ENCODE measurements at regions not wholly inside any gene's neighbourhood (a gene's known extent, or its start where the extent isn't known, plus 50 kb on each side); places are given as distances from the start of the nearest gene placed in this dataset.
"Not testable (repeated sequence)": the region's sequence is repeated elsewhere in the genome, so short reads cannot be mapped to it uniquely, and the experiment has no call there.

- Histone ChIP-seq H3K4me1 (no peaks in the 10 kb centered on the region), H3K27ac (no peak overlapping the region), H3K36me3 (no peaks in the 10 kb centered on the region), H3K9me3 (no peaks in the 10 kb centered on the region), H3K4me3 (no peak overlapping the region), H3K27me3 (no peaks in the 10 kb centered on the region)
- DNase-seq, result no peak
- TF ChIP-seq POLR2A (IDR thresholded peaks at IDR 0.05), result no peak
- TF ChIP-seq, protein P1, sequence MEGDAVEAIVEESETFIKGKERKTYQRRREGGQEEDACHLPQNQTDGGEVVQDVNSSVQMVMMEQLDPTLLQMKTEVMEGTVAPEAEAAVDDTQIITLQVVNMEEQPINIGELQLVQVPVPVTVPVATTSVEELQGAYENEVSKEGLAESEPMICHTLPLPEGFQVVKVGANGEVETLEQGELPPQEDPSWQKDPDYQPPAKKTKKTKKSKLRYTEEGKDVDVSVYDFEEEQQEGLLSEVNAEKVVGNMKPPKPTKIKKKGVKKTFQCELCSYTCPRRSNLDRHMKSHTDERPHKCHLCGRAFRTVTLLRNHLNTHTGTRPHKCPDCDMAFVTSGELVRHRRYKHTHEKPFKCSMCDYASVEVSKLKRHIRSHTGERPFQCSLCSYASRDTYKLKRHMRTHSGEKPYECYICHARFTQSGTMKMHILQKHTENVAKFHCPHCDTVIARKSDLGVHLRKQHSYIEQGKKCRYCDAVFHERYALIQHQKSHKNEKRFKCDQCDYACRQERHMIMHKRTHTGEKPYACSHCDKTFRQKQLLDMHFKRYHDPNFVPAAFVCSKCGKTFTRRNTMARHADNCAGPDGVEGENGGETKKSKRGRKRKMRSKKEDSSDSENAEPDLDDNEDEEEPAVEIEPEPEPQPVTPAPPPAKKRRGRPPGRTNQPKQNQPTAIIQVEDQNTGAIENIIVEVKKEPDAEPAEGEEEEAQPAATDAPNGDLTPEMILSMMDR (IDR thresholded peaks at IDR 0.05), result no peak
Observed at GRCh38 chr13:109938255-109938936, 152.0 kb upstream of the IRS2 start.

GRCh38 chr13:109934520-109934919 lies 148.1 kb upstream of the IRS2 start:
- not testable (repeated sequence) for H3K27ac ChIP-seq, DNase-seq, H3K4me3 ChIP-seq, H3K27me3 ChIP-seq, H3K4me1 ChIP-seq, H3K9me3 ChIP-seq, H3K36me3 ChIP-seq

DNA sequence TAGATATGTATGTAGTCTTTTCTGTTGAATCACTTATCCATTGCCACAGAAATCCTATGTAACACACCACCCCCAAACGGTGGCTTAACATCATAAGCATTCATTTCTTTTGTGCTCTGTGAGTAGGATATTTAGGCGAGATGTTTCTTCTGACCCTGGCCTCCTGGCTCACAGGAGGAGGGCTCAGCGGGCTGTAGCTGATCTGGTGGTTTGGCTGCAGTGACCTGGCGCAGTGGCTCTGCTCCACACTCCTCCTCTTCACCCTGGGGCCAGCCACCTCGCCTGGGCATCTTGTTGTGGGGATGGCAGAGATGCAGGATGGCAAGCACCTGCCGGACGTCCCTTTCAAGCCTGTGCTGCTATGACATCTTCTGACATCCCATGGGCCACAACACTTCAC lies 147.1 kb upstream of the IRS2 start:
- no peak for DNase-seq
- TF ChIP-seq POLR2A (IDR thresholded peaks at IDR 0.05), result no peak
- TF ChIP-seq, protein P1 (IDR thresholded peaks at IDR 0.05), result no peak
- Histone ChIP-seq H3K27me3 (no peaks in the 10 kb centered on the region), H3K9me3 (no peaks in the 10 kb centered on the region), H3K4me1 (no peaks in the 10 kb centered on the region), H3K4me3 (no peak overlapping the region), H3K27ac (no peak overlapping the region), H3K36me3 (no peaks in the 10 kb centered on the region)

- no peaks in the 10 kb centered on the region for H3K36me3 ChIP-seq
- H3K4me3 ChIP-seq, result no peak overlapping the region
- no peaks in the 10 kb centered on the region for H3K4me1 ChIP-seq
- TF ChIP-seq, protein P1 (IDR thresholded peaks at IDR 0.05), result no peak
- no peak for TF ChIP-seq POLR2A (IDR thresholded peaks at IDR 0.05)
- H3K27ac ChIP-seq, result no peak overlapping the region
- no peak for DNase-seq
- no peaks in the 10 kb centered on the region for H3K27me3 ChIP-seq
- no peaks in the 10 kb centered on the region for H3K9me3 ChIP-seq
Observed at GRCh38 chr13:109924376-109924775, 138.0 kb upstream of the IRS2 start.

GRCh38 chr13:109922518-109922917 lies 136.1 kb upstream of the IRS2 start:
- Histone ChIP-seq H3K9me3 (no peaks in the 10 kb centered on the region), H3K27ac (no peak overlapping the region), H3K36me3 (no peaks in the 10 kb centered on the region), H3K27me3 (no peaks in the 10 kb centered on the region), H3K4me3 (no peak overlapping the region), H3K4me1 (no peaks in the 10 kb centered on the region)
- no peak for DNase-seq
- TF ChIP-seq, protein P1 (IDR thresholded peaks at IDR 0.05), result no peak
- no peak for TF ChIP-seq POLR2A (IDR thresholded peaks at IDR 0.05)

DNA sequence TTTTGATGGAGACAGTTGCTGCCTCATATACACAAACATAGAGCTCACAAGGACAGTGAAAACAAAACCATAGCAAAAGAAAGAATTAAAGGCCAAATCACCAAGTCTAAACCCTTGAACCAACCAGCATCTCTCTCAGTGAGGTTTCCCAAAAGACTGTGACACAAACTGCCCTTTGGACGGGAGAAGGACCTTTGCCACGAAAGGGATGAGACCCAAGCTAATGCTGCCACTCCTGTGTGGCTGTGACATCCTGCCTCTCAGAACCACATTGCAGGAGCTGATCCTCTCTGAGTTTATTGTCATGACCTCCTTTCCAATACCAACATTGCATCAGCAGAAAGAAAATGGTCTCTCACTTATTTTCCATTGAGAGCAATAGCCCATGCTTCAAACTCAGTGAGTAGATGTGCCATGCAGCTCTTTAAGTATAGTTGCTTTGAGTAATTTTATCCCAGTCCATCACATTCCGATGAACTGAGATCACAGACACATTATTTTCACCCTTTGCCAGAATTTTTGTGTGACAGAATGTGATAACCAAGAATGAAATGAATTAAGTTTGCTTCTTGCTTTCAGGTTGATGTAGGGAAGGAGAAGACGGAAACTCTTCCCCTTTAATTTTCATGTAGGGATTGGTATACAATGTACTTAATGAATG lies 133.5 kb upstream of the IRS2 start:
- H3K27me3 ChIP-seq, result no peaks in the 10 kb centered on the region
- H3K27ac ChIP-seq, result no peak overlapping the region
- H3K9me3 ChIP-seq, result no peaks in the 10 kb centered on the region
- H3K36me3 ChIP-seq, result no peaks in the 10 kb centered on the region
- no peak overlapping the region for H3K4me3 ChIP-seq
- H3K4me1 ChIP-seq, result no peaks in the 10 kb centered on the region
- no peak for DNase-seq
- TF ChIP-seq, protein P1 (IDR thresholded peaks at IDR 0.05), result no peak
- TF ChIP-seq POLR2A (IDR thresholded peaks at IDR 0.05), result no peak
